ENCODE measurements at regions not wholly inside any gene's neighbourhood (a gene's known extent, or its start where the extent isn't known, plus 50 kb on each side); places are given as distances from the start of the nearest gene placed in this dataset.
A peak's percentile ranks its signal among the peaks of the same experiment; 100 is the strongest.

GRCh38 chr10:14415676-14416307 lies 85.1 kb upstream of the FRMD4A start:
- Histone ChIP-seq H3K9me3 (no peaks in the 10 kb centered on the region), H3K36me3 (replicated peaks in 1 of 2; ENCODE audit: insufficient read depth in 1 of 2, low read depth in 2 of 2) (no peaks in the 10 kb centered on the region), H3K27ac (no peak overlapping the region), H3K4me1 (peaks cover 4% of the 10 kb centered on the region), H3K4me3 (no peak overlapping the region), H3K27me3 (no peaks in the 10 kb centered on the region)
- intact Hi-C loops (cut with DNase I): no loop called here
- no peak for DNase-seq
- 51 to 63% methylated on average over 4 of the region's 4 CpGs for WGBS, 2 donors
- ATAC-seq: no peak
- TF ChIP-seq POLR2A (IDR thresholded peaks at IDR 0.05) (no peak), CTCF (IDR thresholded peaks at IDR 0.05) (no peak)

GRCh38 chr10:14414901-14415300 lies 84.2 kb upstream of the FRMD4A start:
- intact Hi-C loops (cut with DNase I): no loop called here
- Histone ChIP-seq H3K27me3 (no peaks in the 10 kb centered on the region), H3K4me3 (no peak overlapping the region), H3K9me3 (no peaks in the 10 kb centered on the region), H3K4me1 (peaks cover 4% of the 10 kb centered on the region), H3K36me3 (replicated peaks in 1 of 2; ENCODE audit: insufficient read depth in 1 of 2, low read depth in 2 of 2) (no peaks in the 10 kb centered on the region), H3K27ac (no peak overlapping the region)
- no peak for DNase-seq
- TF ChIP-seq POLR2A (IDR thresholded peaks at IDR 0.05) (no peak), CTCF (IDR thresholded peaks at IDR 0.05) (no peak)
- 83 to 91% methylated on average over 3 of the region's 3 CpGs for WGBS, 2 donors
- ATAC-seq: no peak

- H3K4me1 ChIP-seq: peaks cover 4% of the 10 kb centered on the region
- intact Hi-C loops (cut with DNase I): no loop called here
- no peak overlapping the region for H3K27ac ChIP-seq
- whole genome bisulfite sequencing, 2 donors: 72 to 76% methylated on average over 5 of the region's 5 CpGs
- TF ChIP-seq POLR2A (IDR thresholded peaks at IDR 0.05) (no peak), CTCF (IDR thresholded peaks at IDR 0.05) (no peak)
- no peak for ATAC-seq
- H3K9me3 ChIP-seq: no peaks in the 10 kb centered on the region
- no peak overlapping the region for H3K4me3 ChIP-seq
- peak in 1 of 4 donors; percentile 17 for DNase-seq
- no peaks in the 10 kb centered on the region for H3K36me3 ChIP-seq (replicated peaks in 1 of 2; ENCODE audit: insufficient read depth in 1 of 2, low read depth in 2 of 2)
- H3K27me3 ChIP-seq: no peaks in the 10 kb centered on the region
Measured at GRCh38 chr10:14413523-14413922, 82.8 kb upstream of the FRMD4A start.

GRCh38 chr10:14412624-14413023 lies 81.9 kb upstream of the FRMD4A start:
- ATAC-seq (peak; percentile 55), DNase-seq (no peak)
- H3K4me3 ChIP-seq: no peak overlapping the region
- no peaks in the 10 kb centered on the region for H3K36me3 ChIP-seq (replicated peaks in 1 of 2; ENCODE audit: insufficient read depth in 1 of 2, low read depth in 2 of 2)
- H3K9me3 ChIP-seq: no peaks in the 10 kb centered on the region
- WGBS, 2 donors: 10 to 32% methylated on average over 2 of the region's 2 CpGs
- peaks cover 4% of the 10 kb centered on the region for H3K4me1 ChIP-seq
- H3K27ac ChIP-seq: no peak overlapping the region
- intact Hi-C loops (cut with DNase I): no loop called here
- no peaks in the 10 kb centered on the region for H3K27me3 ChIP-seq
- TF ChIP-seq POLR2A (IDR thresholded peaks at IDR 0.05): no peak
- TF ChIP-seq CTCF (IDR thresholded peaks at IDR 0.05): no peak

GRCh38 chr10:14409856-14410458 lies 79.2 kb upstream of the FRMD4A start:
- H3K27me3 ChIP-seq: no peaks in the 10 kb centered on the region
- no peak overlapping the region for H3K27ac ChIP-seq
- H3K9me3 ChIP-seq: no peaks in the 10 kb centered on the region
- intact Hi-C loops (cut with DNase I): no loop called here
- H3K36me3 ChIP-seq (replicated peaks in 1 of 2; ENCODE audit: insufficient read depth in 1 of 2, low read depth in 2 of 2): no peaks in the 10 kb centered on the region
- H3K4me1 ChIP-seq: peaks cover 8% of the 10 kb centered on the region
- ATAC-seq (no peak), DNase-seq (no peak)
- H3K4me3 ChIP-seq: no peak overlapping the region
- WGBS, 2 donors: 80 to 85% methylated on average over 3 of the region's 3 CpGs
- TF ChIP-seq POLR2A (IDR thresholded peaks at IDR 0.05) (no peak), CTCF (IDR thresholded peaks at IDR 0.05) (no peak)

All from body of pancreas (tissue), 4 donors.